ENCODE measurements at regions not wholly inside any gene's neighbourhood (a gene's known extent, or its start where the extent isn't known, plus 50 kb on each side); places are given as distances from the start of the nearest gene placed in this dataset.

GRCh38 chr18:67957684-67958083 lies 441.2 kb upstream of the DSEL start:
- TF ChIP-seq POLR2A (IDR thresholded peaks at IDR 0.05; ENCODE audit: low read depth, low read length), result no peak
- no peak for TF ChIP-seq POLR2AphosphoS5 (IDR thresholded peaks at IDR 0.05; ENCODE audit: low read depth, low read length)
- TF ChIP-seq POU2F2 (IDR thresholded peaks at IDR 0.05; ENCODE audit: low read depth, low read length), result no peak
- TF ChIP-seq TAF1 (IDR thresholded peaks at IDR 0.05; ENCODE audit: low read depth, low read length), result no peak

Data from GM12891 (cell line).